ENCODE measurements at regions not wholly inside any gene's neighbourhood (a gene's known extent, or its start where the extent isn't known, plus 50 kb on each side); places are given as distances from the start of the nearest gene placed in this dataset.

GRCh38 chr21:31460980-31461379 is 116.9 kb upstream of the TIAM1 start:
- H3K4me3 ChIP-seq (ENCODE audit: low read length), result no peak overlapping the region
- no peak for TF ChIP-seq CTCF (conservative IDR thresholded peaks at IDR 0.05; ENCODE audit: low read length)
- DNase-seq (ENCODE audit: low read depth), result no peak

- TF ChIP-seq CTCF (conservative IDR thresholded peaks at IDR 0.05; ENCODE audit: low read length), result no peak
- DNase-seq (ENCODE audit: low read depth), result no peak
- H3K4me3 ChIP-seq (ENCODE audit: low read length), result no peak overlapping the region
Measured at GRCh38 chr21:31459457-31459856, 115.4 kb upstream of the TIAM1 start.

- DNase-seq (ENCODE audit: low read depth), result no peak
- no peak for TF ChIP-seq CTCF (conservative IDR thresholded peaks at IDR 0.05; ENCODE audit: low read length)
- H3K4me3 ChIP-seq (ENCODE audit: low read length), result no peak overlapping the region
Measured at GRCh38 chr21:31457675-31458074, 113.6 kb upstream of the TIAM1 start.

- H3K4me3 ChIP-seq (ENCODE audit: low read length), result no peak overlapping the region
- DNase-seq (ENCODE audit: low read depth), result no peak
- no peak for TF ChIP-seq CTCF (conservative IDR thresholded peaks at IDR 0.05; ENCODE audit: low read length)
Measured at GRCh38 chr21:31456201-31456600, 112.1 kb upstream of the TIAM1 start.

- DNase-seq (ENCODE audit: low read depth), result no peak
Measured at GRCh38 chr21:31455506-31455905, 111.4 kb upstream of the TIAM1 start.

GRCh38 chr21:31450980-31451379 is 106.9 kb upstream of the TIAM1 start:
- H3K4me3 ChIP-seq (ENCODE audit: low read length), result no peak overlapping the region
- no peak for DNase-seq (ENCODE audit: low read depth)
- no peak for TF ChIP-seq CTCF (conservative IDR thresholded peaks at IDR 0.05; ENCODE audit: low read length)

More at GRCh38 chr21:31455506-31455905, 111.4 kb upstream of the TIAM1 start:
- no peak for TF ChIP-seq CTCF (conservative IDR thresholded peaks at IDR 0.05; ENCODE audit: low read length)
- no peak overlapping the region for H3K4me3 ChIP-seq (ENCODE audit: low read length)

GRCh38 chr21:31449921-31450535 is 106.0 kb upstream of the TIAM1 start:
- TF ChIP-seq CTCF (conservative IDR thresholded peaks at IDR 0.05; ENCODE audit: low read length), result no peak
- H3K4me3 ChIP-seq (ENCODE audit: low read length), result no peak overlapping the region

More at GRCh38 chr21:31449921-31450535, 106.0 kb upstream of the TIAM1 start:
- no peak for DNase-seq (ENCODE audit: low read depth)
